ENCODE measurements at regions not wholly inside any gene's neighbourhood (a gene's known extent, or its start where the extent isn't known, plus 50 kb on each side); places are given as distances from the start of the nearest gene placed in this dataset.
"Not testable (repeated sequence)": the region's sequence is repeated elsewhere in the genome, so short reads cannot be mapped to it uniquely, and the experiment has no call there.

DNA sequence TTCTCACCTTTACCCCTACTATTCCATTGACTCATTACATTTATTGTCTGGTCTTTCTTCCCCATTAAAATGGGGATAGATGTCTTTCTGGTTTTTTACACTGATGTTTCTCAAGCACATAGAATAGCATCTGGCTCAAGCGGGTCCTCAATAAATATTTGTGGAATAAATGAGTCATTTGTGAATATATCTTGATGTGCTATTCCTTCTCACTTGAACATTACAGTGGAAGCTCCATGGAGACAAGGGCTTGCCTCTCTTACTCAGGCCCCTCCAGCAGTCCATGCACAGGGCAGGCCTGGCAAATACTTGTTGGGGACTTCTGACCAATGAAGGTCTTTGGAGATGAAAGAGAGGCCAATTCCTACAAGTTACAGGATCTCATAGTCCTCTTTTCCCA lies 151.7 kb upstream of the TAS2R1 start:
- H3K9me3 ChIP-seq = no peaks in the 10 kb centered on the region
- H3K36me3 ChIP-seq (replicated peaks) = no peaks in the 10 kb centered on the region
- no peaks in the 10 kb centered on the region for H3K4me1 ChIP-seq
- DNase-seq (ENCODE audit: low spot score in 2 of 2) = no peak
- no peaks in the 10 kb centered on the region for H3K27me3 ChIP-seq (ENCODE audit: low read depth)
- H3K4me3 ChIP-seq = no peak overlapping the region
- in situ Hi-C loops (cut with MboI; ENCODE audit: low sequenced_read_pairs) = no loop called here

DNA sequence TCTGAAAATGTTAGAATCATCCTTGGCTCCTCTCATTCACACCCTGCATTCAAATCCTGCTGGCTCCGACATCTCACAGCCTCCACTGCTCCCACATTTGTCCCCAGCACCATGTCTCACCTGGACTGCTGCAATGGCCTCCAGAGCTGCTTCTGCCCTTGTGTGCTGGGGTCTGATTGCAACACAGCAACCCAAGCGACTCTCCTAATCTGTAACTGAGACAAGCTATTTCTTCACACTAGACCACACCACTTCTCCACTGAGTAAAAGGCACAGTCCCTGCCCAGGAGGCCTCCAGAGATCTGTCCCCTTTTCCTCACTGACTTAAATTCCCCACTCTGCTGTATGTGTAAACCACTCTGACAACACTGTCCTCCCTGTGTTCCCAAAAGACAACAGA lies 151.1 kb upstream of the TAS2R1 start:
- Histone ChIP-seq H3K9me3 (no peaks in the 10 kb centered on the region), H3K36me3 (replicated peaks) (no peaks in the 10 kb centered on the region), H3K4me1 (no peaks in the 10 kb centered on the region), H3K4me3 (no peak overlapping the region), H3K27me3 (ENCODE audit: low read depth) (no peaks in the 10 kb centered on the region)
- no peak for DNase-seq (ENCODE audit: low spot score in 2 of 2)
- in situ Hi-C loops (cut with MboI; ENCODE audit: low sequenced_read_pairs) = no loop called here

DNA sequence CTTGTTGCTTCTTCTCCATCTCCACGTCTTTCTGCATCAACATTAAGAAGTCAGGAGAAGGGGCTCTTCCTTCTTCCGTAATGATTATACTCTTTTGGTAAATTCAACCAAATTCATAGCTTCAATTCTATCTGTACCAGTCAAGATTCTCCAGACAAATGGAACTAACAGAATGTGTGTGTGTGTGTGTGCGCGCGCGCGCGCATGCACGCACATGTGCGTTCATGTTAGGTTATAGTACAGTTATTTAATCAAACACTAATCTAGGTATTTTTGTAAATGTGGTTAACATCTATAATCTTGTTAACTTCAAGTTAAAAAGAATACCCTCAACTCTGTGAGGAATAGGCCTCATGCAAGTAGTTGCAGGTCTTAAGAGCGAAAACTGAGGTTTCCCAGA lies 150.3 kb upstream of the TAS2R1 start:
- DNase-seq (ENCODE audit: low spot score in 2 of 2) = no peak
- H3K4me1 ChIP-seq = no peaks in the 10 kb centered on the region
- H3K4me3 ChIP-seq = no peak overlapping the region
- in situ Hi-C loops (cut with MboI; ENCODE audit: low sequenced_read_pairs) = no loop called here
- H3K27me3 ChIP-seq (ENCODE audit: low read depth) = no peaks in the 10 kb centered on the region
- H3K9me3 ChIP-seq = no peaks in the 10 kb centered on the region
- no peaks in the 10 kb centered on the region for H3K36me3 ChIP-seq (replicated peaks)

DNA sequence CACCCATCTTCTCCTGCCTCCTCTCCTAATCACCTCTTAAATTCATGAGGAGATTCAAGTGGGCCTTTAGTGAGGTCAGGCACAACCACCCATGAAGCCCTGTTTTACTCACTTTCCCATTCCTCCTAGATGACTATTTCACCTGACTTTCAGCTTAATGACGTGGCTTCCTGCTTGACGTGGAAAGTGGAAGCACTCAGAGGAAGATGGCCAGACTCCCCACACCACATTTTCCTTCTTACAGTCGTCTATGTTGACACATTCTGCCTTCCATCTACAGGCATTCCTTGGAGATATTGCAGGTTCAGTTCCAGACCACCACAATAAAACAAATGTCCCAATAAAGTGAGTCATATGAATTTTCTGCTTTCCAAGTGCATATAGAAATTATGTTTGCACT lies 146.4 kb upstream of the TAS2R1 start:
- no peak for DNase-seq (ENCODE audit: low spot score in 2 of 2)
- Histone ChIP-seq H3K9me3 (no peaks in the 10 kb centered on the region), H3K4me1 (no peaks in the 10 kb centered on the region), H3K27me3 (ENCODE audit: low read depth) (no peaks in the 10 kb centered on the region), H3K36me3 (replicated peaks) (no peaks in the 10 kb centered on the region), H3K4me3 (no peak overlapping the region)
- in situ Hi-C loops (cut with MboI; ENCODE audit: low sequenced_read_pairs) = no loop called here

DNA sequence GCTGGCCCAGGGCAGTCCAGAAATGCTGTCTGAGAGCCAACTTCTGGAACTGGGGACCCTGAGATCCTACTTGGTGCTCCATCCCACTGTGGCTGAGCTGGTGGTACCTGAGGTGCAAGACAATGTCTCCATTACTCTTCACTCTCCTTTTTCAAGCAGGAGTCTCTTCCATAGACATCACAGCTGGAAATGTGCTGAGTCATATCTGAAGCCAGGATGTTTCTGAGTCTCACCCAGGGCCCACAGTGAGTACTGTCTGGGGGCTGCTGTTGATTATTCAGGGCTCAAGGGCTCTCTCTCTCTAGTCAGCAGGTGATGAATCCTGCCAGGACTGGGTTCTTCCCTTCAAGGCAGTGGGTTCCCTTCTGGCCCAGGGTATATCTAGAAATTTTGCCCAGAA lies 145.2 kb upstream of the TAS2R1 start:
- in situ Hi-C loops (cut with MboI; ENCODE audit: low sequenced_read_pairs) = no loop called here
- Histone ChIP-seq H3K4me3 (no peak overlapping the region), H3K9me3 (no peaks in the 10 kb centered on the region), H3K27me3 (ENCODE audit: low read depth) (no peaks in the 10 kb centered on the region), H3K4me1 (no peaks in the 10 kb centered on the region), H3K36me3 (replicated peaks) (no peaks in the 10 kb centered on the region)
- DNase-seq (ENCODE audit: low spot score in 2 of 2) = no peak

DNA sequence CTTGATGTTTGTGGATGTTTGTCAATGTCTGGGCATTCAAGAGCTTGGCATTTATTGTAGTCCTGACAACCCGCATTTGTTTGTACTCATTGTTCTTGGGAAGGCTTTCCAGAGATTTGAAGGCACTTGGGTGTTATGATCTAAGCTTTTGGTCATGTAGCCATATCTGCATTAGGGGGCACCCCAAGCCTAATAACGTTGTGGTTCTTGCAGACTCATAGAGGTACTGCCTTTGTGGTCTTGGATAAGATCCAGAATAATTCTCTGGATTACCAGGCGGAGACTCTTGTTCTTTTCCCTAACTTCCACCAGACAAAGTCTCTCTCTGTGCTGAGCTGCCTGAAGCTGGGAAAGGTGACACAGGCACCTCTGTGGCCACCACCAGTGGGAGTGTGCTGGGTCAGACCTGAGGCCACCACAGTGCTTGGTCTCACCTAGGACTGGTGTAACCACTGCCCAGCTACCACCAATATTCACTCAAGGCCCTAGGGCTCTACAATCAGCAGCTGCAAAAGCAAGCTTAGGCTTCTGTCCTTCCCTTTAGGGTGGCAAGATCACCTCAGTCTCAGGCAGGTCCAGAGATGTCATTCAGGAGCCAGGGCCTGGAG lies 144.4 kb upstream of the TAS2R1 start:
- Histone ChIP-seq H3K9me3 (no peaks in the 10 kb centered on the region), H3K27me3 (ENCODE audit: low read depth) (no peaks in the 10 kb centered on the region), H3K4me1 (no peaks in the 10 kb centered on the region), H3K4me3 (no peak overlapping the region), H3K36me3 (replicated peaks) (no peaks in the 10 kb centered on the region)
- in situ Hi-C loops (cut with MboI; ENCODE audit: low sequenced_read_pairs) = no loop called here
- DNase-seq (ENCODE audit: low spot score in 2 of 2) = no peak

DNA sequence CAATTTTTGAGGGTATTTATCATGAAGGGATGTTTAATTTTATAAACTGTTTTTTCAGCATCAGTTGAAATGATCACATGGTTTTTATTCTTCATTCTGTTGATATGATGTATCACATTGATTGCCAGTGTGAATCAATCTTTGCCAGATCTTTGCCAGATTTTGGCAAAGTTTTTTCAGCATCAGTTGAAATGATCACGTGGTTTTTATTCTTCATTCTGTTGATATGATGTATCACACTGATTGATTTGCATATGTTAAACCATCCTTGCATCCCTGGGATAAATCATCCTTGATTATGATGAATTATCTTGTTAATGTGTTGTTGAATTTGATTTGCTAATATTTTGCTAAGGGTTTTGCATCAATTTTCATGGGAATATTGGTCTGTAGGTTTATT lies 140.9 kb upstream of the TAS2R1 start:
- DNase-seq (ENCODE audit: low spot score in 2 of 2) = no peak
- no peaks in the 10 kb centered on the region for H3K4me1 ChIP-seq
- in situ Hi-C loops (cut with MboI; ENCODE audit: low sequenced_read_pairs) = no loop called here
- no peaks in the 10 kb centered on the region for H3K27me3 ChIP-seq (ENCODE audit: low read depth)
- no peak overlapping the region for H3K4me3 ChIP-seq
- H3K9me3 ChIP-seq = no peaks in the 10 kb centered on the region
- no peaks in the 10 kb centered on the region for H3K36me3 ChIP-seq (replicated peaks)

DNA sequence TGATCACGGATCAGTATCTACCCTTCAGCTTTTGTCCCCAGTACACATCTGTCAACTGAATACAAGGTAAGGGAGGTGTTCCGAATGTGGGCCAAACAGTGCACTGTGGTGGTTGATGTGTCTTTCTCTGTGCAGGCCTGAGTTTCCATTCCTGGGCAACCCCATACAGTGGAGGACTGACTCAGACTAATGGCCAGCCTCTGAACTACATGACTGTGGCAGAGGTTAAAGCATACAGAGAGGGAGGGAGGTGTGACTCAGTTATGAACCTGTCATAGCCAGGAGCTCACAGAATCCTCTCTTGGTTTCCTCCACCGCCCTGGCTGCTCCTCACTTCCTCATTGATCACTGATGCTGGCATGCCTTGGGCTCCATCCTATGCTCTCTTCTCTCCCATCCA lies 136.4 kb upstream of the TAS2R1 start:
- DNase-seq (ENCODE audit: low spot score in 2 of 2) = no peak
- in situ Hi-C loops (cut with MboI; ENCODE audit: low sequenced_read_pairs) = no loop called here
- Histone ChIP-seq H3K36me3 (replicated peaks) (no peaks in the 10 kb centered on the region), H3K4me1 (no peaks in the 10 kb centered on the region), H3K4me3 (no peak overlapping the region), H3K27me3 (ENCODE audit: low read depth) (no peaks in the 10 kb centered on the region), H3K9me3 (no peaks in the 10 kb centered on the region)

DNA sequence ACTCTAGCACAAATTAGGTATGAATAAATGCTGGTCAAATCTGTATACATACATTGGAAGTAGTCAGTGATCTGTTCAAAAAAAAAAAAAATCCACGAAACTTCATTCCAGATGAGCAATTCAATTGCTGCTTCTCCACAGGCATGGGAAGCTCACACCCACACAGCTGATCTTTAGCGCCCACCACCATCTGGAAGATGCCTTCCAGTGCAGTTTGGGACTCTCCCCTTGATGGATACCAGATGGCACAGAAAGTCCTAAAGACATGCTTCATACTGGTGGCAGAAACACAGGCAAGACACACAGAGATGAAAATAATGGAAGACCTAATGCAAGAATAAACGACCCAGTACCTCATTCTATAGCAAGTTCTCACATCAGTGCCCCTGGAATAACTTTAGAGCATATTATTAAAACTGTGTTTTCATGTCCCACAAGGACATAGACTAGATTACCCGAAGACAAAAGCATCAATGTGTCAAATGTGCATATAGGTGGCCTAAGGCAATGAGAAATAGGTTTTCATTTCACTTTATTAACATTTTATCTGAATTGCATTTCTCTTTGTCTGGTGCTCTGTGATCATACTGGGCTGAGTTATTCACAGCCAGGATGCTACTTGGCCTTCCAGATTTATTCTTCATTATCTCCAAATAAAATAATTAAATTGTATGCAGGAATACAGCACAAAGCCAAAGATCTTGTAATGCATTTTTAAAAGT lies 135.4 kb upstream of the TAS2R1 start:
- no peak for DNase-seq (ENCODE audit: low spot score in 2 of 2)
- no peaks in the 10 kb centered on the region for H3K4me1 ChIP-seq
- H3K9me3 ChIP-seq = no peaks in the 10 kb centered on the region
- in situ Hi-C loops (cut with MboI; ENCODE audit: low sequenced_read_pairs) = no loop called here
- H3K27me3 ChIP-seq (ENCODE audit: low read depth) = no peaks in the 10 kb centered on the region
- no peaks in the 10 kb centered on the region for H3K36me3 ChIP-seq (replicated peaks)
- no peak overlapping the region for H3K4me3 ChIP-seq

DNA sequence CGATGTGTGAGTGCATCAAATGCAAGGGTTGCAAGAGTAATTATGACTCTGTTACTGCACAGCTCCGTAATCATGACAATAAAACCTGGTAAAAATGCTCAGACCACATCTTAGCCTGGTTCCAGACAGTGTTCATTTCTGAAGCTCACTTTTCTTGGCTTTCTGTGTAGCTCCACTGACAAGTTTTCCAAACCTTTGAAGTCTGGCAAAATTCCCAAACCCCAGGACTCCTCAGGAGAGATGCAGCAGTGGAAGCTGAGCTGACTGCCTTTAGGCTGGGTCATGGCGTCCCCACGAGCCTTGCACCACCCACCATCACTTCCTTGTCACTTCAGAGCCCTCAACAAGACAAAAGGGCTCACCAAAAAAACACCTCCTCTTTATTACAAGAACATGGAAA lies 131.6 kb upstream of the TAS2R1 start:
- no peaks in the 10 kb centered on the region for H3K27me3 ChIP-seq (ENCODE audit: low read depth)
- in situ Hi-C loops (cut with MboI; ENCODE audit: low sequenced_read_pairs) = no loop called here
- H3K36me3 ChIP-seq (replicated peaks) = no peaks in the 10 kb centered on the region
- no peak for DNase-seq (ENCODE audit: low spot score in 2 of 2)
- H3K9me3 ChIP-seq = no peaks in the 10 kb centered on the region
- no peaks in the 10 kb centered on the region for H3K4me1 ChIP-seq
- H3K4me3 ChIP-seq = no peak overlapping the region

DNA sequence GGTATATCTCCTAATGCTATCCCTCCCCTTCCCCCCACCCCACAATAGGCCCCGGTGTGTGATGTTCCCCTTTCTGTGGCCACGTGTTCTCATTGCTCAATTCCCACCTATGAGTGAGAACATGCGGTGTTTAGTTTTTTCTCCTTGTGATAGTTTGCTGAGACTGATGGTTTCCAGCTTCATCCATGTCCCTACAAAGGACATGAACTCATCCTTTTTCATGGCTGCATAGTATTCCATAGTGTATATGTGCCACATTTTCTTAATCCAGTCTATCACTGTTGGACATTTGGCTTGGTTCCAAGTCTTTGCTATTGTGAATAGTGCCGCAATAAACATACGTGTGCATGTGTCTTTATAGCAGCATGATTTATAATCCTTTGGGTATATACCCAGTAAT lies 122.5 kb upstream of the TAS2R1 start:
- H3K36me3 ChIP-seq (replicated peaks); DNase-seq (ENCODE audit: low spot score in 2 of 2); H3K9me3 ChIP-seq; H3K27me3 ChIP-seq (ENCODE audit: low read depth); H3K4me1 ChIP-seq; H3K4me3 ChIP-seq; in situ Hi-C loops (cut with MboI; ENCODE audit: low sequenced_read_pairs): not testable (repeated sequence)

DNA sequence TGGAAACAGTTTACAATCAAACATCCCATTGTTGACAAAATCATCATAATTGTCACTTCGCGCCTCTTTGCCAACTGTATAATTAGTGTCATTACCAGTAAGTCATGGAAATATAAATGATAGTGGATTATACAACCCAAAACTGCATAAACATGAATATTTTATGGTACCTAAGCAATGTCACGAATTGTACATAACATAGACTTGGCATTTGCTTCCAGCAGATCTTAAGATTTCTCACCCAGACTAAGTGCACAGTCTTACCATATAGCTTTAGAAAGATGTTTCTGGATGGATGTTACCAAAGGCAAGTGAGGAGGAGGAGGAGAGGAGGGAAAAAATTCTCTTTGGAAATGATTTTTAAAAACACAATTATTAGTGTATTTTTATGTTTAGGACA lies 113.4 kb upstream of the TAS2R1 start:
- DNase-seq (ENCODE audit: low spot score in 2 of 2) = no peak
- Histone ChIP-seq H3K27me3 (ENCODE audit: low read depth) (no peaks in the 10 kb centered on the region), H3K9me3 (no peaks in the 10 kb centered on the region), H3K36me3 (replicated peaks) (no peaks in the 10 kb centered on the region), H3K4me3 (no peak overlapping the region), H3K4me1 (no peaks in the 10 kb centered on the region)
- in situ Hi-C loops (cut with MboI; ENCODE audit: low sequenced_read_pairs) = no loop called here

DNA sequence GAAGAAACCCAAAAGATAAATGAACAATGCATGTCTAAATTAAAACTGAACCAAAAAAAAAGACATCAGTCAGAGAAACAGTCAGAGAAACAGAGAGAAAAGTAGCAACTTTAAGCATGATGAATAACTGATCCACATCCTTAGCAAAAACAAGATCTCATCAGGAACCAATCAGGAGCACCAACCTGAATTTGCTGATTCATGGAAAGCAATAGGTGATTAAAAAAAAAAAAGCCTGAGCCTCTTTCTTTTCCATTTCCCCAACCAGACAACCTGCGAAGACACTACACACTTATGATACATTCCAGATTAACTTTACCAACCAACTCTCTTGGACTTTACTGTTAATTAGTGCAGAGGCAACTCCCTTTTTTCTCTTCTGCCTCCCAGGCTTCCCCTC lies 112.7 kb upstream of the TAS2R1 start:
- Histone ChIP-seq H3K4me1 (no peaks in the 10 kb centered on the region), H3K27me3 (ENCODE audit: low read depth) (no peaks in the 10 kb centered on the region), H3K4me3 (no peak overlapping the region), H3K9me3 (no peaks in the 10 kb centered on the region), H3K36me3 (replicated peaks) (no peaks in the 10 kb centered on the region)
- in situ Hi-C loops (cut with MboI; ENCODE audit: low sequenced_read_pairs) = no loop called here
- no peak for DNase-seq (ENCODE audit: low spot score in 2 of 2)

DNA sequence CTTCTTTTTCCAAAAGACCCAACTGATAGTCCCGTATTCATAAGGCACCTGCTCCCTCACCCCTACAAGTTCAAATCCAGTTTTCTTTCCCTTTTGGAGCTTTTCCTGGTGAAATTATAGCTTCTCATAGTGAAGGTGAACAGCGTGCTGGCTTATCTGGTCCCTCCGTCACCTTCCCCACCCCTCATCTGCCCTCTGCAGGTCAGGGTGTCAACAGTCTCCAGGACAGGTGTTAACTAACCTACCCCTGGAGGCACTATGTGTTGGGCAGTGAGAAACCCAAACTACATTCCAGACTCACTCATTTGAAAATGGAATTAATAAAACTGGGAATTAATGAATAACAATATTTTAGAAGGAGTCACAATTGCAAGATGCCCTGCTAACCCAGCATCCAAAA lies 109.0 kb upstream of the TAS2R1 start:
- in situ Hi-C loops (cut with MboI; ENCODE audit: low sequenced_read_pairs) = no loop called here
- H3K4me1 ChIP-seq = no peaks in the 10 kb centered on the region
- no peak for DNase-seq (ENCODE audit: low spot score in 2 of 2)
- no peaks in the 10 kb centered on the region for H3K9me3 ChIP-seq
- H3K27me3 ChIP-seq (ENCODE audit: low read depth) = no peaks in the 10 kb centered on the region
- H3K36me3 ChIP-seq (replicated peaks) = no peaks in the 10 kb centered on the region
- no peak overlapping the region for H3K4me3 ChIP-seq

DNA sequence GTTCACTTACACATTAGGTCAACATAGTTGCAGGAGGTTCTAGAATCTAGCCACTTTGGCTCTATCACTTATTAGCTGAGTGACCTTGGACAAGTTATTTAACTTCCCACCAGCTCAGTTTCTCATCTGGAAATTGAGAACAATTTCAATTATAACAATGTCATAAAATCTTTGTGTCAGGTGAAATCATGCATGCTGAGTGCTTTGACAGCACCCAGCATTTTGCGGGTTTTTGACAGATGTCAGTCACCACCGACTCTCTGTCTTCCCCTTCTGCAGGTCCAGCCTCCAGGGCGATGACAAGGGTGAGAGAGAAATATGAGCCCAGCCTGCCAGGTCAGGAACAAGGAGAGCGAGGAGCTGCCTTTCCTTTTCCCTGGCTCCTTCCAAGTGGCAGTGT lies 107.1 kb upstream of the TAS2R1 start:
- Histone ChIP-seq H3K4me1 (no peaks in the 10 kb centered on the region), H3K27me3 (ENCODE audit: low read depth) (no peaks in the 10 kb centered on the region), H3K4me3 (no peak overlapping the region), H3K9me3 (no peaks in the 10 kb centered on the region), H3K36me3 (replicated peaks) (no peaks in the 10 kb centered on the region)
- no peak for DNase-seq (ENCODE audit: low spot score in 2 of 2)
- in situ Hi-C loops (cut with MboI; ENCODE audit: low sequenced_read_pairs) = no loop called here

All from HAP-1 (cell line).